ENCODE measurements at regions not wholly inside any gene's neighbourhood (a gene's known extent, or its start where the extent isn't known, plus 50 kb on each side); places are given as distances from the start of the nearest gene placed in this dataset.

DNA sequence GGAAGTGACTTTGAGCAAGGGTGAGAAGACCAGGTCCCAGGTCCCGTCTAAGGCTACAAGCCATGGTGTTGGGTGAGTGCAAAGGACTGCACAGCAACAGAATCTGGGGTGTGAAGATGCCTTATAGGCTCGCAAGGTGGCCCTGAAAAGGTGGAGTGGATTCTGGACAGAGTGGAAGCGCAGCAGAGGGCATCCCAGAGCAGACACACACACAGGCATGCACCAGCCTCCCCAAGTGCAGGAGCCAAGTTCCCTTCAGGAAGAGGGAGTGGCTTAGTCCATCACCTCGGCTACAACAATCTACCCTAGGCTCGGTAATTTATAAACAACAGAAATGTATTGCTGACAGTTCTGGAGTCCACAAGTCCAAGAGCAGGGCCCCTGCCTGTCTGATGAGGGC lies 180.1 kb upstream of the PDE10A start:
- intact Hi-C loops (cut with micrococcal nuclease; ENCODE audit: unreplicated experiment), result no loop called here
- H3K9me3 ChIP-seq (ENCODE audit: low read length), result no peaks in the 10 kb centered on the region
- POLR2A ChIA-PET, result no interaction called here
- H4K20me1 ChIP-seq (ENCODE audit: insufficient read depth, low read length), result no peaks in the 10 kb centered on the region
- no peaks in the 10 kb centered on the region for H3K79me2 ChIP-seq (ENCODE audit: insufficient read depth, low read length)
- H3K4me1 ChIP-seq (ENCODE audit: insufficient read depth, low read length), result no peaks in the 10 kb centered on the region
- TF ChIP-seq, protein P1, sequence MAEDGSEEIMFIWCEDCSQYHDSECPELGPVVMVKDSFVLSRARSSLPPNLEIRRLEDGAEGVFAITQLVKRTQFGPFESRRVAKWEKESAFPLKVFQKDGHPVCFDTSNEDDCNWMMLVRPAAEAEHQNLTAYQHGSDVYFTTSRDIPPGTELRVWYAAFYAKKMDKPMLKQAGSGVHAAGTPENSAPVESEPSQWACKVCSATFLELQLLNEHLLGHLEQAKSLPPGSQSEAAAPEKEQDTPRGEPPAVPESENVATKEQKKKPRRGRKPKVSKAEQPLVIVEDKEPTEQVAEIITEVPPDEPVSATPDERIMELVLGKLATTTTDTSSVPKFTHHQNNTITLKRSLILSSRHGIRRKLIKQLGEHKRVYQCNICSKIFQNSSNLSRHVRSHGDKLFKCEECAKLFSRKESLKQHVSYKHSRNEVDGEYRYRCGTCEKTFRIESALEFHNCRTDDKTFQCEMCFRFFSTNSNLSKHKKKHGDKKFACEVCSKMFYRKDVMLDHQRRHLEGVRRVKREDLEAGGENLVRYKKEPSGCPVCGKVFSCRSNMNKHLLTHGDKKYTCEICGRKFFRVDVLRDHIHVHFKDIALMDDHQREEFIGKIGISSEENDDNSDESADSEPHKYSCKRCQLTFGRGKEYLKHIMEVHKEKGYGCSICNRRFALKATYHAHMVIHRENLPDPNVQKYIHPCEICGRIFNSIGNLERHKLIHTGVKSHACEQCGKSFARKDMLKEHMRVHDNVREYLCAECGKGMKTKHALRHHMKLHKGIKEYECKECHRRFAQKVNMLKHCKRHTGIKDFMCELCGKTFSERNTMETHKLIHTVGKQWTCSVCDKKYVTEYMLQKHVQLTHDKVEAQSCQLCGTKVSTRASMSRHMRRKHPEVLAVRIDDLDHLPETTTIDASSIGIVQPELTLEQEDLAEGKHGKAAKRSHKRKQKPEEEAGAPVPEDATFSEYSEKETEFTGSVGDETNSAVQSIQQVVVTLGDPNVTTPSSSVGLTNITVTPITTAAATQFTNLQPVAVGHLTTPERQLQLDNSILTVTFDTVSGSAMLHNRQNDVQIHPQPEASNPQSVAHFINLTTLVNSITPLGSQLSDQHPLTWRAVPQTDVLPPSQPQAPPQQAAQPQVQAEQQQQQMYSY (CRISPR knock-in tag; IDR thresholded peaks at IDR 0.05), result peak; percentile 89
- TF ChIP-seq, protein P2, sequence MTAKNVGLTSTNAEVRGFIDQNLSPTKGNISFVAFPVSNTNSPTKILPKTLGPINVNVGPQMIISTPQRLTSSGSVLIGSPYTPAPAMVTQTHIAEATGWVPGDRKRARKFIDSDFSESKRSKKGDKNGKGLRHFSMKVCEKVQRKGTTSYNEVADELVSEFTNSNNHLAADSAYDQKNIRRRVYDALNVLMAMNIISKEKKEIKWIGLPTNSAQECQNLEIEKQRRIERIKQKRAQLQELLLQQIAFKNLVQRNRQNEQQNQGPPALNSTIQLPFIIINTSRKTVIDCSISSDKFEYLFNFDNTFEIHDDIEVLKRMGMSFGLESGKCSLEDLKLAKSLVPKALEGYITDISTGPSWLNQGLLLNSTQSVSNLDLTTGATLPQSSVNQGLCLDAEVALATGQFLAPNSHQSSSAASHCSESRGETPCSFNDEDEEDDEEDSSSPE (CRISPR knock-in tag; IDR thresholded peaks at IDR 0.05), result no peak
- H3K9ac ChIP-seq (ENCODE audit: insufficient read depth, low read depth, low read length), result no peak overlapping the region
- no TSS peak for BruUV-seq (replicated peaks)
- H3K4me3 ChIP-seq (replicated peaks in 1 of 3; ENCODE audit: insufficient read depth in 1 of 3, low read depth in 2 of 3, low read length in 3 of 3), result no peak overlapping the region
- in situ Hi-C loops (cut with HindIII; ENCODE audit: extremely low pct_ligation_motif_present, low pct_unique_long_range_greater_than_20kb), result loop anchor here (10.0 kb wide), 1 partner anchor 408 kb away; no protein-coding TSS in a partner anchor
- DNase-seq (ENCODE audit: low spot score), result no peak
- 11% methylated on average over 3 of the region's 5 CpGs for WGBS (ENCODE audit: low lambda C conversion rate)
- no peak overlapping the region for H3K4me2 ChIP-seq (ENCODE audit: low read depth, low read length)
- no peaks in the 10 kb centered on the region for H3K36me3 ChIP-seq (replicated peaks in 1 of 2; ENCODE audit: control insufficient read depth in 1 of 2, insufficient read depth in 2 of 2, low read length in 2 of 2)
- no peak overlapping the region for H2AFZ ChIP-seq (ENCODE audit: low read length)
- CTCF ChIA-PET (ENCODE audit: low intra/inter-chr PET ratio, low total read pairs), result no interaction called here
- H3K27me3 ChIP-seq (ENCODE audit: control insufficient read depth in 1 of 2, insufficient read depth in 2 of 2, low read length in 2 of 2), result peaks cover 6 to 48% of the 10 kb centered on the region in 2 experiments
- H3K27ac ChIP-seq (ENCODE audit: extremely low read length, insufficient read depth, low read length), result no peak overlapping the region
- no peak for FAIRE-seq
- ATAC-seq, result peak; percentile 35; the same call in 1 of the 3 replicates
